OCI-LY7 (cell line): ENCODE measurements at regions not wholly inside any gene's neighbourhood (a gene's known extent, or its start where the extent isn't known, plus 50 kb on each side); places are given as distances from the start of the nearest gene placed in this dataset.

Experiments used
- EZH2phosphoT487 ChIP-seq: fragments of 200-600 bp; sonication (generic); IDR thresholded peaks from 2 replicates; pipeline ENCODE4 v1.6.1; 2018; ENCODE audit warnings: low read depth, borderline replicate concordance, mild to moderate bottlenecking, mixed run types, antibody characterized with exemption, low read length, moderate library complexity, mixed read lengths
- TF ChIP-seq, protein P1 (sequence below): fragments of 200-600 bp; sonication (generic); conservative IDR thresholded peaks from 2 replicates; pipeline ENCODE4 v1.5.1; 2014; ENCODE audit warnings: mild to moderate bottlenecking, antibody characterized with exemption, low read length, moderate library complexity, mixed read lengths

DNA sequence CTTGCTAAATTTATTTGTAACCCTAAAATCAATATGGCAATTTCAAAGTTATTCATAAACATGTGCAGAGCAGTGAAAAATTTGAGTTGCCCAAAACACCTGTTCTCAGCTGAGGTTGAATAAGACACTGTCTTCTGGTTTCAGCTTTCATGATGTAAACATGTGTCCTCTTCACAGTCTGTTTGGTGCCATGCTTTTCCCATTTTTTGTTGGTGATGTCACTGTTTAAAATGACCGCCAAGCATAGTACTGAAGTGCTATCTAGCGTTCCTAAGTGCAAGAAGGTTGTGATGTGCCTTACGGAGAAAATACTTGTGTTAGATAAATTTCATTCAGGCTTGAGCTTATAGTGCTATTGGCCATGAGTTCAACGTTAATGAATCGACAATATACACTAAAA, 580.8 kb downstream of the ACTL7B start:
- TF ChIP-seq, protein P1, sequence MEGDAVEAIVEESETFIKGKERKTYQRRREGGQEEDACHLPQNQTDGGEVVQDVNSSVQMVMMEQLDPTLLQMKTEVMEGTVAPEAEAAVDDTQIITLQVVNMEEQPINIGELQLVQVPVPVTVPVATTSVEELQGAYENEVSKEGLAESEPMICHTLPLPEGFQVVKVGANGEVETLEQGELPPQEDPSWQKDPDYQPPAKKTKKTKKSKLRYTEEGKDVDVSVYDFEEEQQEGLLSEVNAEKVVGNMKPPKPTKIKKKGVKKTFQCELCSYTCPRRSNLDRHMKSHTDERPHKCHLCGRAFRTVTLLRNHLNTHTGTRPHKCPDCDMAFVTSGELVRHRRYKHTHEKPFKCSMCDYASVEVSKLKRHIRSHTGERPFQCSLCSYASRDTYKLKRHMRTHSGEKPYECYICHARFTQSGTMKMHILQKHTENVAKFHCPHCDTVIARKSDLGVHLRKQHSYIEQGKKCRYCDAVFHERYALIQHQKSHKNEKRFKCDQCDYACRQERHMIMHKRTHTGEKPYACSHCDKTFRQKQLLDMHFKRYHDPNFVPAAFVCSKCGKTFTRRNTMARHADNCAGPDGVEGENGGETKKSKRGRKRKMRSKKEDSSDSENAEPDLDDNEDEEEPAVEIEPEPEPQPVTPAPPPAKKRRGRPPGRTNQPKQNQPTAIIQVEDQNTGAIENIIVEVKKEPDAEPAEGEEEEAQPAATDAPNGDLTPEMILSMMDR = no peak
- TF ChIP-seq EZH2phosphoT487 = no peak
